Liver (tissue), 3 donors: ENCODE measurements at regions not wholly inside any gene's neighbourhood (a gene's known extent, or its start where the extent isn't known, plus 50 kb on each side); places are given as distances from the start of the nearest gene placed in this dataset.
A peak's percentile ranks its signal among the peaks of the same experiment; 100 is the strongest.

Experiments
- EGR1 ChIP-seq, 2 donors: IDR thresholded peaks; 2 replicates each; pipeline ENCODE4 v1.6.1; 2016 to 2018; ENCODE audit warnings: antibody characterized with exemption in 2 of 2, low read depth in 2 of 2
- RAD21 ChIP-seq, 2 donors: IDR thresholded peaks; 2 replicates each; pipeline ENCODE4 v1.6.1; 2016; ENCODE audit warnings: antibody characterized with exemption in 2 of 2, mild to moderate bottlenecking in 2 of 2
- RXRA ChIP-seq, 2 donors: IDR thresholded peaks; 2 replicates each; pipeline ENCODE4 v1.6.1; 2017 to 2018; ENCODE audit warnings: antibody characterized with exemption in 2 of 2, mild to moderate bottlenecking in 1 of 2
- YY1 ChIP-seq: IDR thresholded peaks from 2 replicates; pipeline ENCODE4 v1.6.1; 2016; ENCODE audit warnings: antibody characterized with exemption, mild to moderate bottlenecking
- TF ChIP-seq, protein P1 (sequence below): fragments of 150-350 bp; IDR thresholded peaks from 2 replicates; pipeline ENCODE4 v1.5.1; 2017; ENCODE audit warnings: improper control_type of control experiment, low read depth, low read length; ENCODE audit not compliant: missing input control
- TF ChIP-seq, protein P2 (sequence below): IDR thresholded peaks from 2 replicates; pipeline ENCODE4 v1.6.1; 2016; ENCODE audit warnings: antibody characterized with exemption
- TF ChIP-seq, protein P3 (sequence below): IDR thresholded peaks from 2 replicates; pipeline ENCODE4 v1.6.1; 2016; ENCODE audit warnings: antibody characterized with exemption, mild to moderate bottlenecking
- donor health status: healthy.
- donor health status: healthy.

DNA sequence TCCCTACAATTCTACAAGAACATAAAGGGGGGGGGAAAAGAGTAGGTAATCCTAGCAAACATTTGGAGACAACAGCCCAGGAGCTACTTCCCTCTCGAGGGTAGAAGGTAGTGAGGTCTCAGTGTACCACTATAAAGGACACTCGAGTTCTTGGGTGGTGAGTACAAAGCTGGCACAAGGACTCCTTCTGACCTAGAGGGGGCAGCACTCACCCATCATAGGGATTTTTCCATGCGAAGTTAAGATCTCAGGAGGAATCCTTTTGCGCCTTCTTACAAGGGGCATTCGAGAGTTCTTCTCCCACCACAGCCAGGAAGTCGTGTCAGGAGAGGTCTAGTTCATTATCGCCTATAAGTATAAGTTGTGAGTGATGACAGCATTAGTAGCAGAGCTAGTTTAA, 200.2 kb upstream of the RBM19 start:
- TF ChIP-seq EGR1 (IDR thresholded peaks at IDR 0.05; ENCODE audit: low read depth in 2 of 2) = no peak
- TF ChIP-seq, protein P1, sequence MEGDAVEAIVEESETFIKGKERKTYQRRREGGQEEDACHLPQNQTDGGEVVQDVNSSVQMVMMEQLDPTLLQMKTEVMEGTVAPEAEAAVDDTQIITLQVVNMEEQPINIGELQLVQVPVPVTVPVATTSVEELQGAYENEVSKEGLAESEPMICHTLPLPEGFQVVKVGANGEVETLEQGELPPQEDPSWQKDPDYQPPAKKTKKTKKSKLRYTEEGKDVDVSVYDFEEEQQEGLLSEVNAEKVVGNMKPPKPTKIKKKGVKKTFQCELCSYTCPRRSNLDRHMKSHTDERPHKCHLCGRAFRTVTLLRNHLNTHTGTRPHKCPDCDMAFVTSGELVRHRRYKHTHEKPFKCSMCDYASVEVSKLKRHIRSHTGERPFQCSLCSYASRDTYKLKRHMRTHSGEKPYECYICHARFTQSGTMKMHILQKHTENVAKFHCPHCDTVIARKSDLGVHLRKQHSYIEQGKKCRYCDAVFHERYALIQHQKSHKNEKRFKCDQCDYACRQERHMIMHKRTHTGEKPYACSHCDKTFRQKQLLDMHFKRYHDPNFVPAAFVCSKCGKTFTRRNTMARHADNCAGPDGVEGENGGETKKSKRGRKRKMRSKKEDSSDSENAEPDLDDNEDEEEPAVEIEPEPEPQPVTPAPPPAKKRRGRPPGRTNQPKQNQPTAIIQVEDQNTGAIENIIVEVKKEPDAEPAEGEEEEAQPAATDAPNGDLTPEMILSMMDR = peak; percentile 25
- peak; percentile 48 to 67 for TF ChIP-seq RAD21 (IDR thresholded peaks at IDR 0.05)
- TF ChIP-seq, protein P2, sequence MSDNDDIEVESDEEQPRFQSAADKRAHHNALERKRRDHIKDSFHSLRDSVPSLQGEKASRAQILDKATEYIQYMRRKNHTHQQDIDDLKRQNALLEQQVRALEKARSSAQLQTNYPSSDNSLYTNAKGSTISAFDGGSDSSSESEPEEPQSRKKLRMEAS = no peak
- TF ChIP-seq, protein P3, sequence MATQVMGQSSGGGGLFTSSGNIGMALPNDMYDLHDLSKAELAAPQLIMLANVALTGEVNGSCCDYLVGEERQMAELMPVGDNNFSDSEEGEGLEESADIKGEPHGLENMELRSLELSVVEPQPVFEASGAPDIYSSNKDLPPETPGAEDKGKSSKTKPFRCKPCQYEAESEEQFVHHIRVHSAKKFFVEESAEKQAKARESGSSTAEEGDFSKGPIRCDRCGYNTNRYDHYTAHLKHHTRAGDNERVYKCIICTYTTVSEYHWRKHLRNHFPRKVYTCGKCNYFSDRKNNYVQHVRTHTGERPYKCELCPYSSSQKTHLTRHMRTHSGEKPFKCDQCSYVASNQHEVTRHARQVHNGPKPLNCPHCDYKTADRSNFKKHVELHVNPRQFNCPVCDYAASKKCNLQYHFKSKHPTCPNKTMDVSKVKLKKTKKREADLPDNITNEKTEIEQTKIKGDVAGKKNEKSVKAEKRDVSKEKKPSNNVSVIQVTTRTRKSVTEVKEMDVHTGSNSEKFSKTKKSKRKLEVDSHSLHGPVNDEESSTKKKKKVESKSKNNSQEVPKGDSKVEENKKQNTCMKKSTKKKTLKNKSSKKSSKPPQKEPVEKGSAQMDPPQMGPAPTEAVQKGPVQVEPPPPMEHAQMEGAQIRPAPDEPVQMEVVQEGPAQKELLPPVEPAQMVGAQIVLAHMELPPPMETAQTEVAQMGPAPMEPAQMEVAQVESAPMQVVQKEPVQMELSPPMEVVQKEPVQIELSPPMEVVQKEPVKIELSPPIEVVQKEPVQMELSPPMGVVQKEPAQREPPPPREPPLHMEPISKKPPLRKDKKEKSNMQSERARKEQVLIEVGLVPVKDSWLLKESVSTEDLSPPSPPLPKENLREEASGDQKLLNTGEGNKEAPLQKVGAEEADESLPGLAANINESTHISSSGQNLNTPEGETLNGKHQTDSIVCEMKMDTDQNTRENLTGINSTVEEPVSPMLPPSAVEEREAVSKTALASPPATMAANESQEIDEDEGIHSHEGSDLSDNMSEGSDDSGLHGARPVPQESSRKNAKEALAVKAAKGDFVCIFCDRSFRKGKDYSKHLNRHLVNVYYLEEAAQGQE = no peak
- no peak for TF ChIP-seq YY1
- TF ChIP-seq RXRA (IDR thresholded peaks at IDR 0.05) = no peak
